SK-N-SH (cell line): ENCODE measurements at regions not wholly inside any gene's neighbourhood (a gene's known extent, or its start where the extent isn't known, plus 50 kb on each side); places are given as distances from the start of the nearest gene placed in this dataset.

Source experiments
- EZH2phosphoT487 ChIP-seq: fragments of 200-600 bp; sonication (generic); IDR thresholded peaks from 2 replicates; pipeline ENCODE4 v1.6.1; 2017; ENCODE audit warnings: low read depth, mixed run types, mild to moderate bottlenecking, antibody characterized with exemption, moderate library complexity, borderline replicate concordance
- GABPA ChIP-seq: IDR thresholded peaks from 2 replicates; pipeline ENCODE4 v1.4.0; 2012; ENCODE audit warnings: low read depth, mild to moderate bottlenecking
- NRF1 ChIP-seq: IDR thresholded peaks from 2 replicates; pipeline ENCODE4 v1.6.1; 2012; ENCODE audit warnings: low read depth, mild to moderate bottlenecking, low read length
- POLR2AphosphoS5 ChIP-seq: IDR thresholded peaks from 2 replicates; pipeline ENCODE4 v1.6.1; 2012; ENCODE audit warnings: low read depth, low read length
- SIN3A ChIP-seq: IDR thresholded peaks from 2 replicates; pipeline ENCODE4 v1.6.1; 2012; ENCODE audit warnings: low read depth, mild to moderate bottlenecking, low read length, moderate library complexity, borderline replicate concordance
- SMC3 ChIP-seq: IDR thresholded peaks from 2 replicates; pipeline ENCODE4 v1.6.1; 2012; ENCODE audit warnings: low read depth, low read length, improper control_type of control experiment
- TF ChIP-seq, protein P1 (sequence below): fragments of 200-600 bp; sonication (generic); IDR thresholded peaks from 2 replicates; pipeline ENCODE4 v1.6.1; 2017; ENCODE audit warnings: antibody characterized with exemption, mild to moderate bottlenecking, moderate library complexity
- TF ChIP-seq, protein P2 (sequence below): fragments of 150-350 bp; IDR thresholded peaks from 2 replicates; pipeline ENCODE4 v1.6.1; 2016; ENCODE audit warnings: mild to moderate bottlenecking, low read depth, low read length
- TF ChIP-seq, protein P3 (sequence below): IDR thresholded peaks from 2 replicates; pipeline ENCODE4 v1.6.1; 2012; ENCODE audit warnings: mild to moderate bottlenecking, low read depth, low read length, moderate library complexity
- TF ChIP-seq, protein P4 (sequence below): IDR thresholded peaks from 2 replicates; pipeline ENCODE4 v1.4.0; 2012; ENCODE audit warnings: low read depth

DNA sequence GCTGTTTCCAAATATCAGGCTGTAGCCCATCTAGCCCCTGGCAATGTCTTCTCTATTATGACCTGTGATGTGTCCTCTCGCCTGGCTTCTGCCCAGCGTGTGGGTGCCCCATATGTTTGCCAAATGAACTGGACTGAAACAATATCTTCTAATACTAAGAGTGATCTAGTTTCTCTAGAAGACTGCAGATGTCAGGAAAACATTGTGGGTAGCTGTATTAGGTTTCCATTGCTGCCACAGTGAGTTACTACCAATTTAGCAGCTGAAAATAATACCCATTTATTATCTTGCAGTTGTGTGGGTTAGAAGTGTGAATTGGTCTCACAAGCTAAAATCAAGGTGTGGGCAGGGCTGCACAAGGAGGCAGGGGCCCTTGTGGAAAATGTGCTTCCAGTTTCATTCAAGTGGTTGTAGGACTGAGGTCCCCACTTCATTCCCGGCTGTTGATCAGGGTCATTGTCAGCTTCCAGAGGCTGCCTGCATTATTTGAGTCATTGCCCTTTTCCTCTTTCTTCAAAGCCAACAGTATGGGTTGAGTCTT, 202.8 kb upstream of the BMPER start:
- TF ChIP-seq, protein P1, sequence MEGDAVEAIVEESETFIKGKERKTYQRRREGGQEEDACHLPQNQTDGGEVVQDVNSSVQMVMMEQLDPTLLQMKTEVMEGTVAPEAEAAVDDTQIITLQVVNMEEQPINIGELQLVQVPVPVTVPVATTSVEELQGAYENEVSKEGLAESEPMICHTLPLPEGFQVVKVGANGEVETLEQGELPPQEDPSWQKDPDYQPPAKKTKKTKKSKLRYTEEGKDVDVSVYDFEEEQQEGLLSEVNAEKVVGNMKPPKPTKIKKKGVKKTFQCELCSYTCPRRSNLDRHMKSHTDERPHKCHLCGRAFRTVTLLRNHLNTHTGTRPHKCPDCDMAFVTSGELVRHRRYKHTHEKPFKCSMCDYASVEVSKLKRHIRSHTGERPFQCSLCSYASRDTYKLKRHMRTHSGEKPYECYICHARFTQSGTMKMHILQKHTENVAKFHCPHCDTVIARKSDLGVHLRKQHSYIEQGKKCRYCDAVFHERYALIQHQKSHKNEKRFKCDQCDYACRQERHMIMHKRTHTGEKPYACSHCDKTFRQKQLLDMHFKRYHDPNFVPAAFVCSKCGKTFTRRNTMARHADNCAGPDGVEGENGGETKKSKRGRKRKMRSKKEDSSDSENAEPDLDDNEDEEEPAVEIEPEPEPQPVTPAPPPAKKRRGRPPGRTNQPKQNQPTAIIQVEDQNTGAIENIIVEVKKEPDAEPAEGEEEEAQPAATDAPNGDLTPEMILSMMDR, result no peak
- no peak for TF ChIP-seq POLR2AphosphoS5
- TF ChIP-seq, protein P2, sequence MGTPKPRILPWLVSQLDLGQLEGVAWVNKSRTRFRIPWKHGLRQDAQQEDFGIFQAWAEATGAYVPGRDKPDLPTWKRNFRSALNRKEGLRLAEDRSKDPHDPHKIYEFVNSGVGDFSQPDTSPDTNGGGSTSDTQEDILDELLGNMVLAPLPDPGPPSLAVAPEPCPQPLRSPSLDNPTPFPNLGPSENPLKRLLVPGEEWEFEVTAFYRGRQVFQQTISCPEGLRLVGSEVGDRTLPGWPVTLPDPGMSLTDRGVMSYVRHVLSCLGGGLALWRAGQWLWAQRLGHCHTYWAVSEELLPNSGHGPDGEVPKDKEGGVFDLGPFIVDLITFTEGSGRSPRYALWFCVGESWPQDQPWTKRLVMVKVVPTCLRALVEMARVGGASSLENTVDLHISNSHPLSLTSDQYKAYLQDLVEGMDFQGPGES, result no peak
- TF ChIP-seq, protein P3, sequence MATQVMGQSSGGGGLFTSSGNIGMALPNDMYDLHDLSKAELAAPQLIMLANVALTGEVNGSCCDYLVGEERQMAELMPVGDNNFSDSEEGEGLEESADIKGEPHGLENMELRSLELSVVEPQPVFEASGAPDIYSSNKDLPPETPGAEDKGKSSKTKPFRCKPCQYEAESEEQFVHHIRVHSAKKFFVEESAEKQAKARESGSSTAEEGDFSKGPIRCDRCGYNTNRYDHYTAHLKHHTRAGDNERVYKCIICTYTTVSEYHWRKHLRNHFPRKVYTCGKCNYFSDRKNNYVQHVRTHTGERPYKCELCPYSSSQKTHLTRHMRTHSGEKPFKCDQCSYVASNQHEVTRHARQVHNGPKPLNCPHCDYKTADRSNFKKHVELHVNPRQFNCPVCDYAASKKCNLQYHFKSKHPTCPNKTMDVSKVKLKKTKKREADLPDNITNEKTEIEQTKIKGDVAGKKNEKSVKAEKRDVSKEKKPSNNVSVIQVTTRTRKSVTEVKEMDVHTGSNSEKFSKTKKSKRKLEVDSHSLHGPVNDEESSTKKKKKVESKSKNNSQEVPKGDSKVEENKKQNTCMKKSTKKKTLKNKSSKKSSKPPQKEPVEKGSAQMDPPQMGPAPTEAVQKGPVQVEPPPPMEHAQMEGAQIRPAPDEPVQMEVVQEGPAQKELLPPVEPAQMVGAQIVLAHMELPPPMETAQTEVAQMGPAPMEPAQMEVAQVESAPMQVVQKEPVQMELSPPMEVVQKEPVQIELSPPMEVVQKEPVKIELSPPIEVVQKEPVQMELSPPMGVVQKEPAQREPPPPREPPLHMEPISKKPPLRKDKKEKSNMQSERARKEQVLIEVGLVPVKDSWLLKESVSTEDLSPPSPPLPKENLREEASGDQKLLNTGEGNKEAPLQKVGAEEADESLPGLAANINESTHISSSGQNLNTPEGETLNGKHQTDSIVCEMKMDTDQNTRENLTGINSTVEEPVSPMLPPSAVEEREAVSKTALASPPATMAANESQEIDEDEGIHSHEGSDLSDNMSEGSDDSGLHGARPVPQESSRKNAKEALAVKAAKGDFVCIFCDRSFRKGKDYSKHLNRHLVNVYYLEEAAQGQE, result no peak
- TF ChIP-seq GABPA, result no peak
- no peak for TF ChIP-seq NRF1
- TF ChIP-seq SIN3A, result no peak
- TF ChIP-seq SMC3, result no peak
- TF ChIP-seq, protein P4, sequence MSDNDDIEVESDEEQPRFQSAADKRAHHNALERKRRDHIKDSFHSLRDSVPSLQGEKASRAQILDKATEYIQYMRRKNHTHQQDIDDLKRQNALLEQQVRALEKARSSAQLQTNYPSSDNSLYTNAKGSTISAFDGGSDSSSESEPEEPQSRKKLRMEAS, result no peak
- no peak for TF ChIP-seq EZH2phosphoT487
